ENCODE measurements at regions not wholly inside any gene's neighbourhood (a gene's known extent, or its start where the extent isn't known, plus 50 kb on each side); places are given as distances from the start of the nearest gene placed in this dataset.
"Not testable (repeated sequence)": the region's sequence is repeated elsewhere in the genome, so short reads cannot be mapped to it uniquely, and the experiment has no call there.

DNA sequence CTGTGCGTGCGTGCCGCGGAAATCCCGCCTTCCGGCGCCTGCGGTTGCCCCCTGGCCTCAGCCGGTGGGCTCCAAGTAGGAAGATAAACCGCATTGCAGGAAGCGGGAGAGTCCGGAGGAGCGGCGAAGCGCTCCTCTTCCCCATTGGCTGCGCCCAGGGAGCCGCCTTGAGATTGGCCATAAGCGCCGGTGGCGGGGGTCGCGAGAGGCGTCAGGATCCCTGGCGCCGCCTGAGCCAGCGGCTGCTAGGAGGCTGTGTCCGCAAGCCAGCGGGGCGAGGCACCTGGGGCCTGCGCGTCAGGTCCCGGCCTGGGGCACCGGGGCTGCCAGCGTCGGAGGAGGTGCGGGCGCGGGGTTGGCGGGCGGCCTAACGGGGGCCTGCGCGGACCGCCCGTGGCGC, 106.3 kb upstream of the ADCY2 start:
- H3K4me3 ChIP-seq; H3K36me3 ChIP-seq; H3K4me1 ChIP-seq; H3K27ac ChIP-seq; H3K27me3 ChIP-seq; DNase-seq; H3K9me3 ChIP-seq (replicated peaks): not testable (repeated sequence)

DNA sequence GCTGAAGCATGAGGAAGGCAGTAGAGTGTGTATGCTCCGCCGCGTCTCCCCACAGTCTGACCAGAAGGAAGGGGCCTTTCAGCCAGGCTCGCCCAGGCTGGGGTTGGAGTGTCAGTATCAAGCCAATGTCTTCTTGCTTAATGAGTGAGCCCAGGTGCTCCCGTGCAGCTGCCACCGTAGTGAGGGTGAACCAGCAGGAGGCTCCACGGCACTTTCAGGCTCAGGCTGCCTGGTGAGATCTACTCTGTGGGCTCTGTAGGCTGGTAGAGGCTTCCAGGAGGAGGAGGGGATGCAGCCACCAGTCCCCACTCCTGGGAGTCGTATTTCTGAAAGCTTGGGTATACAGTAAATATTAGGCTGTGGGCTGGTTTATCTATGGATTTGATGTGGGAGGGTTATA, 98.1 kb upstream of the ADCY2 start:
- not testable (repeated sequence) for H3K9me3 ChIP-seq (replicated peaks); H3K36me3 ChIP-seq; DNase-seq; H3K27ac ChIP-seq; H3K4me1 ChIP-seq; H3K4me3 ChIP-seq; H3K27me3 ChIP-seq

DNA sequence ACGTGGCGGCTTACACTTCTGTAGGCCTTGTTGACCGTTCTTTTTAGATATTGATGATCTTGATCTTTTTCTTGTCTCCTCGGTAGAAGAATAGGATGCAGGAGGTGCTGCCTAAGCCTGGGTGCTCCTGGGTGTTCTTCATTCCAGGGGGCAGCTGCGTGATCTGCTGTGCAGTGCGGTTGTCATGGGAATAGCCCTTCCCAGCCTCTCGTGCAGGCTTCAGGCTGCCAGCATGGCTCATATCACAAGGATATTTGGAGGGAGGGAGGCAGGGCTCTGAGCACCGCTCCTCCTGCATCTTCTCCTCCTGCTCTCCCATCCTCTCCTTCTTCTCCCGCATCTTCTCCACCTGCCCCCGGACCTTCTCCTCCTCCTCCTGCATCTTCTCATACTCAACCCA, 96.2 kb upstream of the ADCY2 start:
- not testable (repeated sequence) for H3K27ac ChIP-seq; H3K4me1 ChIP-seq; H3K4me3 ChIP-seq; H3K27me3 ChIP-seq; H3K36me3 ChIP-seq; DNase-seq; H3K9me3 ChIP-seq (replicated peaks)

DNA sequence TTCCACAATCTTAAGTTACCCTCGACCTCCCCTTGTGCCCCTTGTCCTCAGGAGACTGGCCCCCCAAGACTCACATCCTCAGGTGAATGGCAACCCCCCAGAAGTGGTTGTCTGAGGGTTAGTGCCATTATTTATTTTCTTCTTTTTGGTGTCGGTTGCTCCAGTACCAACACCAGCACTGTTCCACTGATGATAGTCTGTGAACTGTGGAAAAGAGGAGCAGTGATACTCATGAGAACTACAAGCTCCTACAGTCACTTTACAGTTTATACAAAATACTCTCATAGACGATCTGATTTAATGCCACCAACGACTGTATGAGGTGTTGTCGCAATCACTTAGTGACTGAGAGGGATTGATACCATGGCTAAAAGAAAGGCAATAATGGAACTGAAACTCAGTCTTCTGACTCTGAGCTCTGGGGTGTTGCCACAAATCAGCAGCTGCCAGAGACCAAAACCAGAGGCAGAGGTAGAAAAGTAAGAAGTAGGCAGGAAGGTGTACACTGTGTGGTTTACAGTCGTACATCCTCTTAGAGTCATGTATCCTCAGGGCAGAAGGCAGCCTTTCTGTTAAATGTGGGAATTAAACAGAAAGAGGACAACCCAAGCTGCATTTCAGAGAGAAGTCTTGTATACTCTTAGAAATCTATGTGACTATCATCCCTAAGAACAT, 90.8 kb upstream of the ADCY2 start:
- H3K9me3 ChIP-seq (replicated peaks) = not testable (repeated sequence)

DNA sequence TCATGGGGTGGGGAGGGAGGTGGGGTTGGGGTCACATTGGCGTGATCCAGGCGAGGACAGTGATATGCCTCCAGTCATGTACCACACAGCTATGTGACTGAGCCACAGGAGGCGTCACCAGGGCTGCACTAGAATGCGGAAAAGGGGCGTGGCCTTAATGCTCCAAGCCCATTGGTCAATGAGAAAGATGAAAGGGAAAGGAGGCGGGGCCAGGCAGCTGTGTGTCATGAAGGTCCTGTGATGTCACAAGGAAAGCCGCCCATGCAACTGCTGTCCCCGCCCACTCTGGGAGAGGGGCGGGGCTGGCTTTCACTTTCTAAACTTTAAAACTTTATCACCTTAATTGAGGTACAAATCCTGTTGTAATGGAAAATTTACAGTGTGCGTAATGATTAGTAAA, 89.4 kb upstream of the ADCY2 start:
- peak; percentile 10 to 15 for DNase-seq
- H3K27ac ChIP-seq; H3K9me3 ChIP-seq (replicated peaks); H3K4me3 ChIP-seq; H3K27me3 ChIP-seq; H3K4me1 ChIP-seq; H3K36me3 ChIP-seq: not testable (repeated sequence)

More for the DNA sequence above, 90.8 kb upstream of the ADCY2 start:
- H3K27ac ChIP-seq, H3K36me3 ChIP-seq, H3K4me1 ChIP-seq, H3K4me3 ChIP-seq, DNase-seq, H3K27me3 ChIP-seq: not testable (repeated sequence)

GRCh38 chr5:7307709-7308108, 88.2 kb upstream of the ADCY2 start:
- not testable (repeated sequence) for H3K9me3 ChIP-seq (replicated peaks); H3K36me3 ChIP-seq; DNase-seq; H3K27ac ChIP-seq; H3K4me3 ChIP-seq; H3K27me3 ChIP-seq; H3K4me1 ChIP-seq

DNA sequence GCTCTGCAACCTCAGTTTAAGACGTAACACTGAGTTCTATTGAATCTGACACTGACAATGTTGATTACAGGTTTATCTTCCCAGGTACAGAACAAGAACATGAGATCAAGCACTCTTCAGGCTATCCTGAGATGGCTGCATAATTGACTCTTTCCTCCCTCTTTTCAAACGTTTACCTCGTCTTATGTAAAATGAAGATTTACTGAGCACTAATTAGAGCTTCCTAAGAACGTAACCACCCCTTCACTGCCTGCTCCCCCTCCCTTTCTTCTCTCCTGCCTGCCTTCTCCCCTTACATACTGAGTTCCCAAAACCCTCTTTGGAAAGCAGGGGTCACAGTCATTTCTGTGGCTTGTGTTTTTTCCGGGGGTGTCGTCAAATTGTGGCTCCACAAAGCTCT, 86.2 kb upstream of the ADCY2 start:
- H3K27me3 ChIP-seq; H3K4me3 ChIP-seq; H3K36me3 ChIP-seq; H3K9me3 ChIP-seq (replicated peaks); H3K4me1 ChIP-seq; H3K27ac ChIP-seq; DNase-seq: not testable (repeated sequence)

DNA sequence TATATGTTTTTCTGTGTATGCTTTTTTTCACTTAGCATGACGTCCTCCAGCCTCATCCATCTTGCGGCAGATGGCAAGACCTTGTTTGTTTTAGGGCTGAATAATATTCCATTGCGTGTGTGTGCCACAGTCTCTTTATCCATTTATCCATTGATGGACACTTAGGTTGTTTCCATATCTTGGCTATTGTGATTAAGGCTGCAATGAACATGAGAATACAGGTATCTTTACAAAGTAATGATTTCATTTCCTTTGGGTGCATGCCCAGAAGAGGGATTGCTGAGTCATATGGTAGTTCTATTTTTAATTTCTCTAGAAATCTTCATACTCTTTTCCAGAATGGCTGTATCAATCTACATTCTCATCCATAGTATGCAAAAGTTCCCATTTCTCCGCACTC, 85.3 kb upstream of the ADCY2 start:
- H3K27ac ChIP-seq; H3K4me1 ChIP-seq; H3K4me3 ChIP-seq; H3K9me3 ChIP-seq (replicated peaks); H3K36me3 ChIP-seq; H3K27me3 ChIP-seq; DNase-seq: not testable (repeated sequence)

GRCh38 chr5:7315118-7315517, 80.8 kb upstream of the ADCY2 start:
- Histone ChIP-seq H3K27me3 (no peaks in the 10 kb centered on the region), H3K27ac (no peak overlapping the region), H3K4me3 (no peak overlapping the region), H3K4me1 (no peaks in the 10 kb centered on the region), H3K36me3 (no peaks in the 10 kb centered on the region), H3K9me3 (replicated peaks) (no peaks in the 10 kb centered on the region)
- DNase-seq = no peak

DNA sequence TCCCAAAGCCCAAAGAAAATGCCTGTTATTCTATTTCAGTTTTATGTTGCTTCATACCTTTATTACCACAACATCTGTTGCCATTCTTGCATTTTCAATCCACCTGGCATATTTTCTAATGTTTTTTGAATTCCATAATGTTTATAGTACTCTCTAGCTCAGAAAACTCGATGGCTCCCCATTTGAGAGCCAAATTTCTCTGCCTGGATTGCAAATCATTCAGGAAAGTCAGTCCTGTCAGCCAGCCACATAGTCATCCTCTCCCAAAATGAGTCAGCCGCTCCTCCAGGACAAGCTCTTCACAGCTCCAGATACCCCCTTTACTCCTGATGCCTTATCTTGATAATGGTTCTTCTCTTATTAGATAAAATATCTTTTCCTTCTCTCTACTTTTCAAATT, 78.2 kb upstream of the ADCY2 start:
- DNase-seq = no peak
- no peaks in the 10 kb centered on the region for H3K36me3 ChIP-seq
- no peak overlapping the region for H3K4me3 ChIP-seq
- H3K27me3 ChIP-seq = no peaks in the 10 kb centered on the region
- H3K27ac ChIP-seq = no peak overlapping the region
- H3K4me1 ChIP-seq = no peaks in the 10 kb centered on the region
- H3K9me3 ChIP-seq (replicated peaks) = no peaks in the 10 kb centered on the region

DNA sequence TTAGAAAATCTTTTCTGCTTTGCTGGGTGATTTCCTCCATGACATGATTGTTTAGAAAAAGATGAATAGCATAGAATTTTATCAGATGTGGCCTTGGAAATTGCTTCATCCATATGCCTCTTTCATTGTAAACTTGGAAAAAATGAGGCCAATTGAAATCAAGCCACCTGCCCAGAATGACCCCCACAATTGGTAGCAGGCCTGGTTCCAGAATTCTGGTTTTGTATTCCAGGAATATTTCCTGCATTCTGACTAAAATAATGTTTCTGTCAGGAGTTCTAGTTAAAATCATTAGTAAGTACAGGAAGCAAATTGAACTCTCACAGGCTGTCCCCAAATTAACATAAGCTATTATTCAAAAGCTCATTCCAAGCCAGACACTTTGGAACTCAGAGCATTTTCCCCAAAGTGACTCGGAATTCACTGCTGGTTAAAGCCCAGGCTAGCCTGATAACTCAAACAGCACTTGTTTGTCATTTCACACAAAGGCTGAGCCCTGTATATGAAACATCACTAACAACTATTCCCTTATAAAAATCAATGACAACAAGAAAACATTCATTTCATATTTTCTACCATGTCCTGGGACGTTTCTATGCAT, 75.1 kb upstream of the ADCY2 start:
- Histone ChIP-seq H3K4me3 (no peak overlapping the region), H3K4me1 (no peaks in the 10 kb centered on the region), H3K27me3 (no peaks in the 10 kb centered on the region), H3K9me3 (replicated peaks) (no peaks in the 10 kb centered on the region), H3K27ac (no peak overlapping the region), H3K36me3 (no peaks in the 10 kb centered on the region)
- DNase-seq = no peak

DNA sequence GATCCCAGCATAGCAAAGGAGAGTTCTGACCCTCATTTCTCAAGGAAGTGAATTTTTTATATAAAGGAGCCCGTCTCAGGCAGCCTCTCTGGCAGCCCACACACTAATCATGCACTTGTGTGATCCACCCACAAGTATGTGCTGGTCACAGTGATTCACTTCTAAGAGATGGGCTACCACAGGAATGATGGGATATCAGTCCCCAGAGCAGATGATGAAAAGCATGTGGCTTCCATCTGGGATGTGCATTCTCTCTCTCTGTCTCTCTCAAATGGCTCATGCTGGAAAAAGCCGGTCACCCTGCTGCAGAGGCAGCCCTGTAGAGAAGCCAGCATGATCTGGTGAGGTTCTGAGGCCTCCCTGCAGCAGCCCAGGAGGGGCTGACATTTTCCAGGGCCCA, 74.2 kb upstream of the ADCY2 start:
- H3K36me3 ChIP-seq = no peaks in the 10 kb centered on the region
- DNase-seq = peak; percentile 10 to 27
- no peak overlapping the region for H3K27ac ChIP-seq
- H3K4me3 ChIP-seq = no peak overlapping the region
- no peaks in the 10 kb centered on the region for H3K4me1 ChIP-seq
- H3K27me3 ChIP-seq = no peaks in the 10 kb centered on the region
- no peaks in the 10 kb centered on the region for H3K9me3 ChIP-seq (replicated peaks)

DNA sequence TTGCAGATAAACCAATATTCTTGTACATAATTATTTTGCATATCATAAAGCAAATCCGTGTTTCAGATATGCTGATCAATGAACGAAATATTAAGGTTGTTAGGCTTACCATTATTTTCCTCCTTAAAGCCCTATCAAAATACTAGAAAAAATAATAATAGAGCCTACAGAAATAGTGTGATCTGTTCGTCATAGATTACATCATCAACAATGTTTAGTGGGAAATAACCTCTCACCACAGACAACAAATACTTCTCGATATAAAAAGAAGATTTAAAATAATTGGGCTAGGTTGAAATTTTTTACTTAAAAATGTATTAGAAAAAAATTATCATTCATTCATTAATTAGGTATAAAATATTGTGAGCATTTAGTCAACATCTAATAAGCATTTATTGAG, 71.0 kb upstream of the ADCY2 start:
- Histone ChIP-seq H3K9me3 (replicated peaks) (no peaks in the 10 kb centered on the region), H3K36me3 (no peaks in the 10 kb centered on the region), H3K4me1 (no peaks in the 10 kb centered on the region), H3K27ac (no peak overlapping the region), H3K27me3 (no peaks in the 10 kb centered on the region), H3K4me3 (no peak overlapping the region)
- DNase-seq = no peak

GRCh38 chr5:7325975-7326913, 69.7 kb upstream of the ADCY2 start:
- H3K27me3 ChIP-seq = no peaks in the 10 kb centered on the region
- no peaks in the 10 kb centered on the region for H3K4me1 ChIP-seq
- H3K4me3 ChIP-seq = no peak overlapping the region
- no peaks in the 10 kb centered on the region for H3K9me3 ChIP-seq (replicated peaks)
- no peaks in the 10 kb centered on the region for H3K36me3 ChIP-seq
- no peak overlapping the region for H3K27ac ChIP-seq
- no peak for DNase-seq

DNA sequence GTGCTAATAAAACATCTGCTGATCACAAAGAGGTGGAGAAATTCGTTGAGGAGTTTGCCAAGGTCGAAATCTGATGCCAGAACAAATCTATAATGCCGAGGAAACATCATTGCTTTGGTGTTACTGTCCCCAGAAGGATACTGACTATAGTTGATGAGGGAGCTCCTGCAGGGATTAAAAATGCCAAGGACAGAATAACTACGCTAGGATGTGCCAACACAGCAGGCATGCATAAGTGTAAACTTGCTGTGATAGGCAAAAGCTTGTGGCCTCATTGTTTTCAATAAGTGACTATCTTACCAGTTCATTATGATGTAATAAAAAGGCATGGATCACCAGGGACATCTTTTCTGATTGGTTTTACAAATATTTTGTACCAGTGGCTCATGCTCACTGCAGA, 66.8 kb upstream of the ADCY2 start:
- Histone ChIP-seq H3K4me1 (no peaks in the 10 kb centered on the region), H3K27me3 (no peaks in the 10 kb centered on the region), H3K36me3 (no peaks in the 10 kb centered on the region), H3K9me3 (replicated peaks) (no peaks in the 10 kb centered on the region), H3K4me3 (no peak overlapping the region), H3K27ac (no peak overlapping the region)
- DNase-seq = no peak
